RPMI7951 (cell line): ENCODE measurements at regions not wholly inside any gene's neighbourhood (a gene's known extent, or its start where the extent isn't known, plus 50 kb on each side); places are given as distances from the start of the nearest gene placed in this dataset.

Source experiments
- DNase-seq: peaks from one replicate; pipeline ENCODE4 v3.0.0-alpha.2; 2012; ENCODE audit warnings: low read depth

DNA sequence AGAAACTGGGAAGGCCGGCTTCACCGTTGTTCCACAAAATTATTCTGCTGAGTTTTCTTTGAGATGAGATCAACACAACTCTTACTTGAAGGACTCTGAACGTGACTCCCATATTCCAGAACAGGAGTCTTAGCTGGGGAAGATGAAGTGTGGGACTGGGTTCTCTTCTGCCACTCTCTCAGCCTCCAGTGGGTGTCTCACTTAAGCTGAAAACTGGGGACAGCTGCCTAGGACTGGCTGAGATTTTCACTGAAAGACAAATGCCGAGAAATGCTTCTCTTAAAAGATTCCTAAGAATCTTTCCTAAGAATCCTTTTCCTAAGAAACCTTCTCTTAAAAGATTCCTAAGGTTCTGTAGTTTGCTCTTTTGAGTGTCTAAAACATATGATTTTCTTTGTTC is 156.6 kb upstream of the LHCGR start:
- DNase-seq = no peak

DNA sequence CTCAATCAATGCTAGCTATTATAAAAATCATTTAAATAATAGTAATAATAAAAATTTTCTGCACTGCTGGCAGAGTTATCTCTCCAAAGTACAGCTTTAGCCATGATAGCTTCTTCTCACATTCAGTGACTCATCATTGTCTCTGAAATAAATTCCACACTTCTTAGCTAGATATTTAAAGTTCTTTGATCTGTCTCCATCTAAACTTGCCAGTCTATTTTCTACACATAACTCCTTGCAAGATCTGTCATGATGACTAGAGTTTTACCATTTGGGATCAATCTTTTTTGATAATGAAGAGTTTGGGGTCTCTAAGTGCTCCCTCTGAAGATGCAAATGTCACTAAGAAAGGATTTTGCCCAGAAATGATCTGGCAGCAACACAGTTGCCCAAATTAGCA is 155.4 kb upstream of the LHCGR start:
- no peak for DNase-seq

DNA sequence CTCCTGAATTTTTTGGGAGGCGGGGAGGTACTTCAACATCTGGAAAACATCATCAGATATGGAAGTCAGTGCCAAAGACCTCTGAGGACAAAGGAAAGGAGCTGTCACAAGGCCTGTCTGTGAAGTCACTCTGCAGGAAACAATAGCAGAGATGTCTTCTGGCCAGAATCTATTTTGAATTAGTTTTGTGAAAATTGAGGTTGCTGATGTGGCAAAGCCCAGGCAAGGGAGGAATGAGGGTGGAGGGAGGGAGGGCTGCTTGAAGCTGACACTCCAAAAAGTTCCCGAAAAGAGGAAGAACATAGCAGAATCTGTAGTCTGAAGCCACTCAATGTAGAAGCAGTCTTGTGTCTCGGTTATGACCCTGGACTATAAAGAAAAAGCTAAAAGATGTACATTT is 151.1 kb upstream of the LHCGR start:
- DNase-seq = no peak

DNA sequence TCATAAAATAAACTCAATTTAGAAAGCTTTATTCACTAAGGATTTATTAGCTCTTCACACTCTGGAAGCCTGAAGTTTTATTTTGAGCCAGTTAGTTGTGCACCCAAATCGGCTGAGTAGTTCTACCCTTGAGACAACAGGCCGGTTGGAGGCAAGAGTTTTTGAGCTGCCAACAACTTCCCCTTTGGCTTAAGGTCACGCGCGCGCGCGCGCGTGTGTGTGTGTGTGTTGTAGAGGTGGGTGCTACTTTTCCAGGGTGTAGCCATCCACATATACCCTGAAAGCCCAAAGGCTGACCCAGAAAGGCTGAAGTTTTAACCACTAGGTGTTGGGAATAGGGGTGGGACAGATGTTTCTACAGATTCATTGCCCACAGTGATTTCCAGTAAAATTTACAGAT is 150.2 kb upstream of the LHCGR start:
- DNase-seq = no peak

DNA sequence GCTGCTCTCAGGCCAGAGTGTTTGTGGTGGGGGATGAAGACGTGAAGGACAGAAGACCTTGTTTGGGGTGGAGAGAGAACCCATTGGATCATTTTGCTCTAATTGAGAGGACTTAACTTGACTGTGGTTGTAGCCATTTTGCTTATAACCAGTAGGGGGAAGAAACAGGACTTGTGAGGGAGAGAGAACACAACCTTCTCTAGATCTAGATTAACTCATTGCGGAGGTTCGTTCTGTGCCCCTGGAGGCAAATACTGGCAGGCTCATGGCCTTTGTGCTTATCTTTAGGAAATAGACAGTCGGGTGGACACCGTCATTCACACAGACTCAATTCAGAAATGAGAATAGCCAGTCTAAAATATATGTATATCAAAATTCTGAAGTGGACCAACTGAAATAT is 147.0 kb upstream of the LHCGR start:
- no peak for DNase-seq

DNA sequence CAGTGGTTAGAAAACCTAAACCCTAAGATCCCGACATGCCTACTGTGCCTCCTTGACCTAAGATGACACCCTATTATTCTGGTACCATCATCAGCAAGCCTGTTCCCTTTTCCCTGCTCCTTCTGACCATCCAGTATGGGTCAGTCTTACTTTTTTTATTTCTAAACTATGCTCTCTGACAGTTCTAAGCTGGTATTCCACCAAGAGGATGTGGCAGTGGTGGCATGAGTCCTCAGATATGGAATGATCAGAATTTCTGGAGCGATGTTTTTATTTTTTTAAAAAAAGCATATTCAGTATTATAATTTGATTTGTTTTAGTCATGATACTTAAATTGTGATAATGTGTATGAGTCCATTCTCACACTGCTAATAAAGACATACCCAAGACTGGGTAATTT is 145.9 kb upstream of the LHCGR start:
- no peak for DNase-seq

DNA sequence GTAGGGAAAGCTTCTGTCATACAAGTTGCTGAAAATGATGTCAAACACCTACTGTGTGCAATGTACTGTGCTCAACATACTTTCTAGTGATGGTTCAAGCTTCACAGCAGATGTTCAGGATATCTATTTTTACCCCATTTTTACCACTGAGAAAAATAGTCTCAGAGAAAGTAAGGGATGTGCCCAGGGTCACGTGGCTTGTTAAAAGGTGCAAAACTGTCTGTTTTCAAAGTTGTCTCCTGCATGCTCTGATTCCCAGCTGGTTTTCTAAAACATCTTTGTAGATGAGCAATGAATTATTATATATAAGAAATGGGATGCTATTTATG is 145.5 kb upstream of the LHCGR start:
- DNase-seq = no peak

DNA sequence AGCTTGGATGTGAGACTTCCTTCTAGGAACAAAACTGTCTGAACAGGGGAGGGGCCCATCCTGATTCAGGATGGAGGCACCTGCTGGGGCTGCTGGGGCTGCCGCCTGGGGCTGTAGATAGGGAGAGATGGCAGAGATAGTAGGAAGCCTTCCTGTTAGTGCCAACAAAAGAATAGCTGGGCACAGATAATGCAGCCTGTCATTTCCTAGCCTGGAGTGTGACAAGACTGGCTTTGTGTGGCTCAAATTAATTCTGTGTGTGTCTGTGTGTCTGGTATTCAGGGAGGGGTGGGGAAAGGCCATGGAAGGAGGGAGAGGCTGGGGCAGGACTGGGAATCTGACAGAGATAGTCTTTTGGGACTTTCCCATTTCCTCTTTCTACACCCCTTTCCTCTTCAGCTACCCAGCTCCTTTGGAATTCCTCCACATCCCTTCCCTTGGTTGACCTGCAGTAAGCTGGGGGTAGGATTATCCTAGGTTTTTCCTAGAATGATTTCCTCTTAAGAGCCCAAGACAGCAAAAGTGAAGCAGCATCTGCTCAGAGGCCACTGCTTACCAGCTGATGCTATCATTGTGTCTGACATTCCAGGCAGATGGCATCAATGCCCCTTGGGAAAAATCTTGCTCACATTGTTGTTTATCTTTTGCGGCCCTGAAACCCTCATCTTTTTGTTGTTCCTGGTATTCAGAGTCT is 144.9 kb upstream of the LHCGR start:
- peak; percentile 11 for DNase-seq

DNA sequence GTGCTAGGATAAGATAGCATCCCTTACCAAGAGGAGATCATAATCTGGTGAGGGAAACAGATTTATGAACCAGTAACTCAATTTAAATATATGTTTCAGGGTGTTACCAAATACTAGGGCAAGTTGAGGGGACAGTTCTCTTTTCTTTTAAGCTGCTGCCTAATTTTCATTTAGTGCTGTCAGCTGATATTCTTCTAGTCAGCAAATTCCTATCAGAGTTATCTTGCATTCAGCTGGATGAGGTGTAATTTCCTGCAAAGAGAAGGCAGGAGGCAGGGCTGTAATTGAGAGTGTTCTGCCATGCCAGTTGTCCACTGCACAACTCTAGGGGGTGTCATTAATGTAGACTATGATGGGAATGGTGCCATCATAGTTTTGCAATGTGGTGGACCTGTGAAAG is 141.3 kb upstream of the LHCGR start:
- DNase-seq = no peak

DNA sequence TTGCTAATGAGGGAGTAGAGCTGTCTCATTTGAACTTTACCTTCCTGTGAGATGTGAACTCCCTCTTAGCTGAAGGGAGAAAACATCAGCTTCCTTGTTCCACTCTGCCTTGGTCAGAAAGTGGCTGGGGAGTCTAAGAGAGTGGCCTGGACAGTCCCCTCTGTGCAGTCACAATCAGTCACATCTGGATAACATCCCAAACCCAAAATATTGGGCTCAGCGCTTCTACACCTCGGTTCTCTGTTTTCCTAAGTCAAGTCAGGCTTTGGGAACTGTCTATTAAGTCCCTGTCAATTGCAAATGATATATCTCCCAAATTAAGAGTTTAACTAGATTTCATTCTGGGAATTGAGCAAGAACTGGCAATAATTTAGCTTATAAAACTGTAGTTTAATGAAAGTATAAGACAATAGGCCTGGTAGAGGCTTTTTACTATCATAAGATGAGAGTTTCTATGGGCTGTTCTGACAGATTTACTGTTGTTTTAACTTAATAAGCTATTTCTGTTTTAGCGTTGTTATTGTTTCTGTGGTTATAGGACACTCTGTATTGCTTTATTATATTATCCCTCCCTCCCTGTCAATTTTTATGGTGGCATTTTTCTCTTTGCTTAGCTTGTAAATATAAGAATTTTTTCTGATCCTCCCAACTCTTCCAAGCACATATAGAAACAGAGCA is 135.1 kb upstream of the LHCGR start:
- DNase-seq = no peak

DNA sequence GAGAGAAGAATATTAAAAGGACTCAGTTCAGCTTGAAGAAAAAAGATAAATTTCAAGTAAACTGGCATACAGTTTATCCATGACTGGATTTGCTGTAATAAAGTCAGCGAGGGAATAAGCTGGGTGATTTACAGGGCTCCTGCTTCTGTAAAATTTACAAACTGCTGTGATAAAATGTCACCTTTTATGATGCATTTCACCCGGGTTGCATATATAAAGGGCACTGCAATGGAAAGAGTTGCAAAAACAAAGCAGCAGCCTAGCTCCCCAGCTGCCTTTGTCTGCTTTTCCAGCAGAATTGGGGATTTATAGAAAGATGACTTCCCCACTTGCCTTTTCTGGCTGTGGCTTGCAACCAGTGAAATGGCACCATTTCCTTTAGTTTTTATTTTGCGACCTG is 132.5 kb upstream of the LHCGR start:
- no peak for DNase-seq

DNA sequence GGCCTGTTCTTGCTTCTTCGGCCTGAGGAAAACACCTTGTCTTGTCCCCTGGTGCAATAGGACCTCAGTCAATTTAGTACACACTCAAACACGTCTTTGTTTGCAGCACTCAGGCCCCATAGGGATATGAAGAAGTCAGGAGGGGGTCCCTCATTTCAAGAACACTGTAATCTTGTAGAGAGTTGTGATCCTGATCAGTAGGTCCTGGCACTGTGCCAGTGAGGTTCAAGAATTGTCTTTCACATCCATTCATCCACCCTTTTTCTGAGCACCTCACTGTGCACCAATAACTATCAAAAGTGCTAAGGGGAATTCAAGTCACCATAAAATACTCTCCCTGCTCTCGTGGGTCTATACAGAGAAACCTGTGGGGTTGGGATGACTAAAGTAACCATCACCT is 131.4 kb upstream of the LHCGR start:
- DNase-seq = no peak

DNA sequence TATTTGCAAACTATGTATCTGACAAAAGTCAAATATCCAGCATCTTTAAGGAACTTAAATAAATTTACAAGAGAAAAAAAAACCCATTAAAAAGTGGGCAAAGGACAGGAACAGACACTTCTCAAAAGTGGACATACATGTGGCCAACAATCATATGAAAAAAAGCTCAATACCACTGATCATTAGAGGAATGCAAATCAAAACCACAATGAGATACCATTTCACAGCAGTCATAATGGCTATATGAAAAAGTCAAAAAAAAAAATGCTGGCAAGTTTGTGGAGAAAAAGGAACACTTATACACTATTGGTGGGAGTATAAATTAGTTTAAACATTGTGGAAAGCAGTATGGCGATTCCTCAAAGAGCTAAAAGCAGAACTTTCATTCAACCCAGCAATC is 130.3 kb upstream of the LHCGR start:
- no peak for DNase-seq

DNA sequence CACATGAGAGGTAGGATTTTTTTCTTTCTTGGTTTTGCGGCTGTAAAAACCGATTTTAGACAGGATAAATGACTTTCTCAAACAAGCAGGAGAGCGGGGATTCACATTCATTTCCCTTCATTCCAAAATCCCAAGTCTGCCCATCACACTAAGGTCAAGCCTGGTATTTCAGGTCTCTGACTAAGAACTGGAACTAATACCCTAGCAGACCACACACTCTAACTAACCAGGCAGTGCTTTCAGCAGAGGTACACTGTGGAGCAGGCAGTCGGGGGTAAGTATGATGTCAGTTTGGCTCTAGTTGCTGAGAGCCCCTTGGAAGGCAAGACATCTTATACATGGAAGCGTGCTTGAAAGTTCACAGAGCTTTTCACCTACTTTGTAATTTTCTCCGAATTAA is 128.1 kb upstream of the LHCGR start:
- DNase-seq = no peak

DNA sequence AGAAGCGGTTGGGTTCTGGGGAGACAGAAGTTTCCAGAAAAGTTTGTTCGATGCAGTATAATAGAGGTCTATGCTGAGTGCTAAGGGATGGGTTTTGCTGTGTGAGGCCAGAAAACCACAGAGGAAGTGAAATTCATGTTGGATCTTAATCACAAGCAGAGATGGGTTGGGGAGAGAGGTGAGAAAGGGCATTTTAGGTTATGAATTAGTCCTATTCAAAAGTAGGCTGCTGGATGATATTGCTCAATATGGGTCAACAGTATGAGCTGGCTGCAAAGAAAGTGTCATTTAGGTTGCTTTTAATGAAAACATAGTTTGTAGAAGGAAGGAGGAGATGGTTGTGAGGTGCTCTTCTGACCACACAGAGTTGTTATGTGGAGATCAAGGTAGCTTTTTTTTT is 118.8 kb upstream of the LHCGR start:
- peak; percentile 1 for DNase-seq

DNA sequence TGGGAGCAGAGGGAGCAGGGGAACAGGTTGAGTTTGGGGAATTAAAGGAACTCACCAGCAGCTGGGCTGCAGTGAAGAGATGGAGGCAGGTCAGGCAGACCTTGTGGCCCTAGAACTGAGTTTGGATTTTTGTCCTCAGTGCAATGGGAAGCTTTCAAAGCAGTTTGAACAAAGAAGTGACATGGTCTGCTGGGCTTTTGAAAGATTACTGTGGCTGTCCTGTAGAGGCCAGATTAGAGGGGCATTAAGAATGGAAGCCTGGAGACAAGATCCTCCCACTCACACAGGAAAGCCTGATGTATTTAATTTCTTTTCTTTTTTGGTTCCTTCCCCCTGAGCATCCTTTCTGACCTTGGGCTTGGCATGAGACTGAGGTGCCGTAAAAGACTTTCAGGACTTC is 118.1 kb upstream of the LHCGR start:
- DNase-seq = no peak

DNA sequence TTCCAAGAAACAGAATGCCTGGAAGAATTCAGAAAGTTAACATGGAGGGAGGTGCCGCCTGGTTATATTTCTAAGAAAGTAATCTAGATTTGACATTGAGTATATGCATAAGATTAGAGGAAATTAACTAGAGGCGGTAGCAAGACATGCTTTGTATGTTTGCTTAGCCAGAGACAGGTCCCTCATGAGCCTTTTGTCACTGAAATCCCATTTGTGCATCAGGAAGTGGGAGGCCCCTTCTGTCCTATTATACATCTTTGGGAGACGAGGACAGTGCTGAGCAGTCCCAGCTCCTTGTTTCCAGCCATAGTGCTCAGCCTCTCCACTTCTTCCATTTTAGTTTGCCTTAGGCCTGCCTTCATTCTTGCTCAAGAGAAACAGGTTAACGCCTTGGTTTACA is 115.4 kb upstream of the LHCGR start:
- DNase-seq = no peak

DNA sequence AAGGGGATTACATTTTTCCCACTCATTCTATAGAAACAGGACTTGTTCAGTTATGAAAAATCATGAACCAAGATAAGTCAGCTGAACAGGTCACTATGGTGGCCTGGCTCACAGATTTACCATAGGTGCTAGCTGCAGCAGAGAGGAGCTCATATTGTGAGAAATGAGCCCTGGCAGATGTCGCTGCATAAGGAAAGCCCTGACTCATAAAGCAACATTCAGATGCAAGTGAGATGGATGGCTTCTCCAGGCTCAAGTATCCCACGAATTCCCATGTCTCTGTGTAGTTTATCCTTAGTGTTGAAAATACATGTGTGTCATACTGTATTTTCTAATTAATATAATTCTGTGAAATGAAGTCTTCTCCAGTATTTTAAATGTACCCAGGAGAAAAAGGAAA is 115.0 kb upstream of the LHCGR start:
- DNase-seq = no peak

DNA sequence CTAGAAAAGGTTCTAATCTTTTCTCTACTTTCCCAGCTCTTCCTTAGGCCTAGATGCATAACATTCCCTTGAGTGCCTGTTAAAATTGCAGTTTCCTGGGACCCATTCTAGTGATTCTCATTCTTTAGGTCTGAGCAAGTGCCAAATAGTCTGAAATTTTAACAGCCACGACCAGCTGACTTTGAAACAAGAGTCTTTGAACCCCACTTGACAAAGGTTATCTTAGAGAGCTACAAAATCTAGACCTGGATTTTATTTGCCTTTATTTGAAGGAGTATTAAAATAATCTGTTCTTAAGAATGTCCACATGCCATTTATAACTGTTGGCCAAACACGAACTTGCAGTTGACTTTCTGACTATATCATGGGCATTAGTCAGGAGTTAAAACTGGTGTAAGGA is 110.2 kb upstream of the LHCGR start:
- DNase-seq = no peak

DNA sequence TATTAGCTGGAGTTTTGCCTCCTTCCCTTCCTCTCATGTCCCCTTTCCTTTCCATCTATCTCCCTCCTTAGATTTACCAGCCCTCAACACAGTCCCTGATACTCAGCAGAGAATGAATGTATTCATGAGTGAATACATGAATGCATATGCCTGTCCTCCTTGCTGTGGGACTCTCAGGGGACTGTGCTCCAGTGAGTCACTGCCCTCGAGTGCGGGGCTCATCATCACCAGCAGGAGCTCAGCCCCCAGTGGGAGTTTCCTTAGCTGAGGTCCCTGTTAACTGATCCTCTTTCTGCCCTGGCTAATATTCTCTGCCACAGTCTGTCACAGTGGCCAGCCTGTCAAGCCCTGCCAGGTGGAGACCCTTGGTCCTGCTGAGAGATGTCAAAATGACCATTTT is 104.9 kb upstream of the LHCGR start:
- DNase-seq = peak; percentile 26

DNA sequence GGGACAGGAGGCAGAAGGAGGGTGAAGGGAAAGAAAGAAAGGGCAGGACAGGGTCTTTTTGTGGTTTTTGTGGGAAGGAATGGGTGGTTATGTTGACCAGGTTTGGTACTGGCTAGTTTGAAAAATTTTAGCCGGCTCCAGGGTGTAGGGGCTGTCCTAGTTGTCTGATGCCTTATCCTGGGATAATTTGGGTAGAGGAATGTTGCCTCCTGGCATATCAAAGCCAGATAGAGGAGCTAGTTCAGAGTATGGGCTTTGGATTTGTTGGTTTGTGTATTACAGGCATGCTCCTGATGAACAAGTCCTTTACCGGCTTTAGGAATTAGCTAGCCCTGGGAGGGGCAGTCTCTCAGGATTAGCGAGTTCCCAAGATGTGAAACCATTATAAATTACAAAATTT is 101.1 kb upstream of the LHCGR start:
- DNase-seq = no peak

DNA sequence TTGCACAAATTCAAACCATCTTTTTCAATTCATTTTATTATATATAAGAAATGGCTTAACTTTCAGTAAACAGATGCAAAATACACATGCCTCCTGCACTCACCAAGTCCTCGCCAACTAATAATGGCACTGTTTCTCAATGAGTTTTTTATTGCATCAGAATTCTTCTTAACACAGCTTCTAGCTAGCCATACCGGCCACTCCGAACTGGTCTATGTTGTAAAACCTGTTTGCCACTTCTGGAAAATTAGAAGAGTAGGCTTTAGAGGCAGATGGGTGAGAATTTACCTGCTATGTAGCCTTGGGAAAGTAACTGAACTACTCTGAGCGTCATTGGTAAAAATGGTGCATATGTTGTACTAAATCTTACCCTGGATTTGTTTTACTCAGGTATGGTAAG is 100.6 kb upstream of the LHCGR start:
- no peak for DNase-seq

DNA sequence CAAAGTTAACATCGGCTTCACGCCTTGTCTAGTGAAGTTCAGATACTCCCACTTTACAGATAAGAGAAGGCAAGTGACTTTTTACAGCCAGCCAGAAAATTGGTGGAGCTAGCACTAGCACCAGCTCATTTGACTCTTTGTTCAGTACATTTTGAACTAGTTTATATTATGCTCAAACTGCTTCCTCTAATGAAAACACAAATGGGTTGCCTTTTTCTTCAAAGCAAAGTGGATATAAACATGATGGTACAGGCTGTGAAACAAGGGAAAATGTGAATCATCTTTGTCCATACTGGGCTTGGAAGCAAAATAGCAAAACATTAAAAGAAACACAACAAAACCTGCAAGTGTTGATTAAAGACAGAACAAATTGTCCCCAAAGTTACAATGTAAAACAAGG is 99.6 kb upstream of the LHCGR start:
- DNase-seq = no peak

DNA sequence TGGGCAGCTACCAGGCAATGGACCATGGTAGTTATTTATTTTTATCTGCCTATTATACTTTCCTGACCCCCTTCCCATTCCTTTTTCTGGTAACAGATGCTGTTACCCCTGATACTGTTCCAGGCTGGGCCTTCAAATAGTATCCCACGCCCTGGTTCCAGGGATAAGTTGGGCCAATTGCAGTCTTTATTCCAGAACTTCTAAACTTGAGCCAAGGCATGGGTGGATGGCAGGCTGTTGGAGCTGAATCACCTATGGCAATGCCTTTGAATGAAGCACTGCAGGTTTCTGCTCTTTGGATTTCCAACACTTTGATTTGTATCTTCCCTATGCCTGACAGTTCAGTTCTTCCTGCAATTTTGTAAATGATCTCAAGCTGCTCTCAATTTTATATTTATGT is 99.2 kb upstream of the LHCGR start:
- DNase-seq = no peak
